KMS-11 (cell line): ENCODE measurements at regions not wholly inside any gene's neighbourhood (a gene's known extent, or its start where the extent isn't known, plus 50 kb on each side); places are given as distances from the start of the nearest gene placed in this dataset.
"Not testable (repeated sequence)": the region's sequence is repeated elsewhere in the genome, so short reads cannot be mapped to it uniquely, and the experiment has no call there.

Experiments used
- H2AFZ ChIP-seq: fragments of 200-600 bp; sonication (generic); 2 replicates; pipeline ENCODE4 v1.6.1; 2016; ENCODE audit warnings: antibody characterized with exemption, mixed run types, low read depth
- H3K27ac ChIP-seq: fragments of 200-600 bp; sonication (generic); 2 replicates; pipeline ENCODE4 v1.6.1; 2016; ENCODE audit warnings: mild to moderate bottlenecking, mixed run types
- H3K27me3 ChIP-seq: fragments of 200-600 bp; sonication (generic); 2 replicates; pipeline ENCODE4 v1.6.1; 2017; ENCODE audit warnings: mild to moderate bottlenecking, low read depth, mixed run types, moderate library complexity; ENCODE audit not compliant: insufficient read depth
- H3K36me3 ChIP-seq: fragments of 200-600 bp; sonication (generic); 2 replicates; pipeline ENCODE4 v1.6.1; 2017; ENCODE audit warnings: mild to moderate bottlenecking, mixed run types; ENCODE audit not compliant: insufficient read depth
- H3K4me1 ChIP-seq: fragments of 200-600 bp; sonication (generic); 2 replicates; pipeline ENCODE4 v1.6.1; 2016; ENCODE audit warnings: mild to moderate bottlenecking, low read depth, mixed run types; ENCODE audit not compliant: poor library complexity, severe bottlenecking
- H3K4me2 ChIP-seq: fragments of 200-600 bp; sonication (generic); 2 replicates; pipeline ENCODE4 v1.7.0; 2016; ENCODE audit warnings: mild to moderate bottlenecking, mixed run types
- H3K4me3 ChIP-seq: fragments of 200-600 bp; sonication (generic); IDR thresholded peaks from 2 replicates; pipeline ENCODE4 v1.6.1; 2017; ENCODE audit warnings: low read depth, low read length, mixed read lengths; ENCODE audit not compliant: insufficient read depth
- H3K79me2 ChIP-seq: fragments of 200-600 bp; sonication (generic); 2 replicates; pipeline ENCODE4 v1.6.1; 2016; ENCODE audit warnings: low read depth, mixed run types; ENCODE audit not compliant: insufficient read depth
- H3K9ac ChIP-seq: fragments of 200-600 bp; sonication (generic); 2 replicates; pipeline ENCODE4 v1.6.1; 2016; ENCODE audit warnings: mild to moderate bottlenecking, mixed run types
- H4K20me1 ChIP-seq: fragments of 200-600 bp; sonication (generic); 2 replicates; pipeline ENCODE4 v1.6.1; 2016; ENCODE audit warnings: mild to moderate bottlenecking, mixed run types; ENCODE audit not compliant: insufficient read depth
- TF ChIP-seq, protein P1 (sequence below): fragments of 200-600 bp; sonication (generic); conservative IDR thresholded peaks from 2 replicates; pipeline ENCODE4 v1.6.1; 2017; ENCODE audit warnings: low read depth, mild to moderate bottlenecking, antibody characterized with exemption, low read length, moderate library complexity, mixed read lengths

- Histone ChIP-seq H3K4me3 (no peak overlapping the region), H4K20me1 (no peaks in the 10 kb centered on the region), H3K9ac (no peak overlapping the region), H3K4me1 (no peaks in the 10 kb centered on the region), H3K27ac (no peak overlapping the region), H3K27me3 (peaks cover 24% of the 10 kb centered on the region; the same call in 1 of the 2 replicates), H3K36me3 (no peaks in the 10 kb centered on the region), H3K79me2 (no peaks in the 10 kb centered on the region), H2AFZ (no peak overlapping the region), H3K4me2 (no peak overlapping the region)
- TF ChIP-seq, protein P1, sequence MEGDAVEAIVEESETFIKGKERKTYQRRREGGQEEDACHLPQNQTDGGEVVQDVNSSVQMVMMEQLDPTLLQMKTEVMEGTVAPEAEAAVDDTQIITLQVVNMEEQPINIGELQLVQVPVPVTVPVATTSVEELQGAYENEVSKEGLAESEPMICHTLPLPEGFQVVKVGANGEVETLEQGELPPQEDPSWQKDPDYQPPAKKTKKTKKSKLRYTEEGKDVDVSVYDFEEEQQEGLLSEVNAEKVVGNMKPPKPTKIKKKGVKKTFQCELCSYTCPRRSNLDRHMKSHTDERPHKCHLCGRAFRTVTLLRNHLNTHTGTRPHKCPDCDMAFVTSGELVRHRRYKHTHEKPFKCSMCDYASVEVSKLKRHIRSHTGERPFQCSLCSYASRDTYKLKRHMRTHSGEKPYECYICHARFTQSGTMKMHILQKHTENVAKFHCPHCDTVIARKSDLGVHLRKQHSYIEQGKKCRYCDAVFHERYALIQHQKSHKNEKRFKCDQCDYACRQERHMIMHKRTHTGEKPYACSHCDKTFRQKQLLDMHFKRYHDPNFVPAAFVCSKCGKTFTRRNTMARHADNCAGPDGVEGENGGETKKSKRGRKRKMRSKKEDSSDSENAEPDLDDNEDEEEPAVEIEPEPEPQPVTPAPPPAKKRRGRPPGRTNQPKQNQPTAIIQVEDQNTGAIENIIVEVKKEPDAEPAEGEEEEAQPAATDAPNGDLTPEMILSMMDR = no peak
These were observed 177.3 kb downstream of the BANP start for GRCh38 chr16:88128556-88128955.

- not testable (repeated sequence) for H3K27ac ChIP-seq, H4K20me1 ChIP-seq, H3K79me2 ChIP-seq, H3K4me1 ChIP-seq, H2AFZ ChIP-seq, H3K4me2 ChIP-seq, H3K4me3 ChIP-seq, H3K36me3 ChIP-seq, H3K9ac ChIP-seq
- H3K27me3 ChIP-seq = peaks cover 30% of the 10 kb centered on the region; the same call in 1 of the 2 replicates
These were observed 177.9 kb downstream of the BANP start for GRCh38 chr16:88129133-88129532.

DNA sequence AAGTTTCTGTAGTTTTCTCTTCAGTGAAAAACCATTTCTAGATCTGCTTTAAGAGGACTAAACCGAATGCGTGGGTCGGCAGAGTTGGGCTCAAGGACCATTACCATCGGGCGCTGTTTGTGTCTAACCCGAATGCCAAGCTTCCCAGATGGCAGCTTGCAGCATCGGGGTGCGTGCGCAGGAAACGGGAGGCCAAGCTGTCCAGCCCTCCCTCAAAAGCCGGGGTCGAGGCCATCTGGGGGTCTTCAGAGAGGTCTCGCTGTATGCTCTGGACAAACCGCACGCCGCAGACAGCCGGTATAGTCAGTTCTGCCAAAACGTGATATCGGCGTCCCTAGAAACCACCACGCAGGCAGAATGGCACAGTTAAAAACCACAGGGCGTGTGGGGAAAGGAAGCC is 178.8 kb downstream of the BANP start:
- Histone ChIP-seq H3K27ac (no peak overlapping the region), H3K27me3 (peaks cover 34% of the 10 kb centered on the region; the same call in 1 of the 2 replicates), H3K4me2 (no peak overlapping the region), H3K9ac (no peak overlapping the region), H3K4me3 (no peak overlapping the region), H3K4me1 (no peaks in the 10 kb centered on the region), H2AFZ (no peak overlapping the region), H3K36me3 (no peaks in the 10 kb centered on the region), H4K20me1 (no peaks in the 10 kb centered on the region), H3K79me2 (no peaks in the 10 kb centered on the region)
- TF ChIP-seq, protein P1 = no peak

GRCh38 chr16:88130681-88131080 is 179.4 kb downstream of the BANP start:
- Histone ChIP-seq H3K36me3 (no peaks in the 10 kb centered on the region), H3K4me3 (no peak overlapping the region), H3K9ac (no peak overlapping the region), H3K4me2 (no peak overlapping the region), H3K27ac (no peak overlapping the region), H2AFZ (no peak overlapping the region), H3K27me3 (peaks cover 33% of the 10 kb centered on the region; the same call in 1 of the 2 replicates), H3K79me2 (no peaks in the 10 kb centered on the region), H3K4me1 (no peaks in the 10 kb centered on the region), H4K20me1 (no peaks in the 10 kb centered on the region)
- TF ChIP-seq, protein P1 = no peak

- no peak overlapping the region for H3K4me2 ChIP-seq
- H2AFZ ChIP-seq = no peak overlapping the region
- H3K27ac ChIP-seq = no peak overlapping the region
- H3K4me1 ChIP-seq = no peaks in the 10 kb centered on the region
- H3K9ac ChIP-seq = no peak overlapping the region
- no peaks in the 10 kb centered on the region for H3K79me2 ChIP-seq
- peaks cover 34% of the 10 kb centered on the region; the same call in 1 of the 2 replicates for H3K27me3 ChIP-seq
- TF ChIP-seq, protein P1 = no peak
- no peaks in the 10 kb centered on the region for H4K20me1 ChIP-seq
- H3K4me3 ChIP-seq = no peak overlapping the region
- no peaks in the 10 kb centered on the region for H3K36me3 ChIP-seq
These were observed 180.0 kb downstream of the BANP start for GRCh38 chr16:88131256-88131655.
